T47D (cell line): ENCODE measurements at regions not wholly inside any gene's neighbourhood (a gene's known extent, or its start where the extent isn't known, plus 50 kb on each side); places are given as distances from the start of the nearest gene placed in this dataset.
"Not testable (repeated sequence)": the region's sequence is repeated elsewhere in the genome, so short reads cannot be mapped to it uniquely, and the experiment has no call there.

Source experiments
- DNase-seq, 2 experiments: peaks; one replicate each; pipeline versions ENCODE4 v3.0.0 to v3.0.0-alpha.2; 2011 to 2012; ENCODE audit warnings: low read depth in 1 of 2, low spot score in 1 of 2
- JUND ChIP-seq: IDR thresholded peaks from 2 replicates; pipeline ENCODE4 v1.6.1; 2012; ENCODE audit warnings: low read depth
- in situ Hi-C: cut with HindIII; loops from 2 replicates; pipeline ENCODE4 v1.10.0; 2016; ENCODE audit warnings: low sequenced_read_pairs, low pct_unique_long_range_greater_than_20kb

DNA sequence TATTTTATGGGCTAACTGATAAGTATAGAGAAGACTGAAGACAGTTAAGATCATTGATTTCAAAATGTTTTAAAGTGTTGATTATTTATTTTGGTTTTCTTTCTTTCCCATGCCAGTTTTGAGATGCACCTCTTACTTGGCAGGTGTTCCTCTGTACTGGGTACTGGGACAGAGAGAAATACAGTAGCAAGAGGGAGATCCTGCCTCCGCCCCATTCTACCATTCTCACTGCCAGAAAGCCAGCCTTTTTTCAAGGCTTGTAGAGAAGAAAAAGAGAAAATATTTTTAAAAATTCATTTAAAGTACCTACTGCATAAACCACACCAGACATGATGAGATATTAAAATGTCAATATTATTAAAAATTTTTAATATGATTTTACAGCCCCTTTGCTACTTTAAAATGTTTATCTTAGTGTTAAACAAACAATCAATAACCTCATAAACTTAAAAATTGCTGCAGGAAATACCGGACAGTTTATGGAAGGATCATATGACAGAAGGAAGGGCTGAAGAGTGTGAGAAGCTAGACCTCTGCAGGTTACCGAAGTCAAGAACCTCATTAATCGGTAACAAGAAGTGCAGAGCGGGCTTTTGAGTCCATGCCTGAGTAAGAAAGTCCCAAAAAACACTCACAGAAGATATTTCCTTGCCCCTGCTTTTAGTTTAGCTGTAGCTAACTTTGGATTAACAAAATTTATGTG lies 117.8 kb upstream of the ESR1 start:
- peak in 1 of 2 experiments; percentile 82 for DNase-seq
- in situ Hi-C loops: no loop called here
- peak; percentile 59; the same call in 1 of the 2 replicates for TF ChIP-seq JUND

GRCh38 chr6:151690303-151690702 lies 117.2 kb upstream of the ESR1 start:
- peak in 1 of 2 experiments; percentile 60 for DNase-seq
- in situ Hi-C loops: no loop called here

DNA sequence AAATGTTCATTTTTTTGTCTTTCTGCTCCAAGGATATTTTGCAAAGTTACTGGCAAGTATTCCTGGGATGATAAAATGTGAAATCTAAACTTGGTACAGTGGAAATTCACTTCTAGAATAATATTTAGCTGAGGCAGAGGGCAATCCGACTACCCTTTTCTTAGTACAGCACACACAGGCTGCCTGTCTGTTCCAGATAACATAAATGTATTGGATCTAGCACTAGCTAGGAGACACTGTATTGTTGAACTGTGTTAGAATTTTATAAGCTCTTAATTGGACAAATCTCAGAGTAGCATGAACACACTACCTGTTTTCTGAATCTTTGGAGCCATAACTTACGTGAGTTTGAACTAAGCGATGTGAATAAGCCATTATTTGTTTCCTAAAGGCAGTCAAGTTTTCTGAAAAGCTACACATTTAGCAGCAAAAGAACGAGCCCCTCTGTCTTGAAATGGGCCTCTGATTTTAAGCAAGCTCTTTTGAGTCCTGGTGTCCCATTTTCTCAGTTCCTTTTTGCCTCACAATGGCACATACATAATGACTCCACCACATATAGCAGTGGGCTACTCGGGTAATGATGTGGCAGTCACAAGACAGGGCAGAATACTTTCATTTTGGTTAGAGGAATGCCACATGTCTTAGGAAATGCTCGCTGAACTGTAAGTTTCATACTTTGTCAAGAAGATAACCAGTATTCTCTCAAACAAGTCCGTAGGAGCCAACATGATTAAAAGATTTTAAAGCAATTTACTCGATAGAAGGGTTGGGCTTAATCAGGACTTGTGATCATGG lies 116.5 kb upstream of the ESR1 start:
- in situ Hi-C loops: no loop called here
- peak in 1 of 2 experiments; percentile 61 for DNase-seq
- no peak for TF ChIP-seq JUND

More at GRCh38 chr6:151690303-151690702, 117.2 kb upstream of the ESR1 start:
- TF ChIP-seq JUND: no peak

- DNase-seq: no peak
- in situ Hi-C loops: no loop called here
- no peak for TF ChIP-seq JUND
These were observed 115.3 kb upstream of the ESR1 start for GRCh38 chr6:151692216-151692615.

- in situ Hi-C loops: no loop called here
- TF ChIP-seq JUND: no peak
These were observed 114.1 kb upstream of the ESR1 start for GRCh38 chr6:151693366-151693765.

GRCh38 chr6:151695156-151695555 lies 112.3 kb upstream of the ESR1 start:
- in situ Hi-C loops: no loop called here
- no peak for TF ChIP-seq JUND
- DNase-seq: no peak

More at GRCh38 chr6:151693366-151693765, 114.1 kb upstream of the ESR1 start:
- no peak for DNase-seq

DNA sequence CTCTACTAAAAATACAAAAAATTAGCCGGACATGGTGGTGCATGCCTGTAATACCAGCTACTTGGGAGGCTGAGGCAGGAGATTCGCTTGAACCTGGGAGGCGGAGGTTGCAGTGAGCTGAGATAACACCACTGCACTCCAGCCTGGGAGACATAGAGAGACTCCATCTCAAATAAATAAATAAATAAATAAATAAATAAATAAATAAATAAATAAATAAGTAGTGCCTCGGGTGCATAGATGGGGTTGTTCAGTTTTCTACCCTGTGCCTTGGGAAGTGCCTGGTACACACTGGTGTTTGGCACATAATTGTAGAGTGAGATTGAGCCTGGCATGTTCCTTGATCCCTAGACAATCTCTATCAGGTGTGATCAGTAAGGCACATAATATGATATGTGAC lies 111.2 kb upstream of the ESR1 start:
- DNase-seq, in situ Hi-C loops: not testable (repeated sequence)

- no peak for DNase-seq
- TF ChIP-seq JUND: no peak
- in situ Hi-C loops: no loop called here
These were observed 108.4 kb upstream of the ESR1 start for GRCh38 chr6:151698931-151699700.

- TF ChIP-seq JUND: no peak
- DNase-seq: no peak
- in situ Hi-C loops: no loop called here
These were observed 107.8 kb upstream of the ESR1 start for GRCh38 chr6:151699719-151700118.

DNA sequence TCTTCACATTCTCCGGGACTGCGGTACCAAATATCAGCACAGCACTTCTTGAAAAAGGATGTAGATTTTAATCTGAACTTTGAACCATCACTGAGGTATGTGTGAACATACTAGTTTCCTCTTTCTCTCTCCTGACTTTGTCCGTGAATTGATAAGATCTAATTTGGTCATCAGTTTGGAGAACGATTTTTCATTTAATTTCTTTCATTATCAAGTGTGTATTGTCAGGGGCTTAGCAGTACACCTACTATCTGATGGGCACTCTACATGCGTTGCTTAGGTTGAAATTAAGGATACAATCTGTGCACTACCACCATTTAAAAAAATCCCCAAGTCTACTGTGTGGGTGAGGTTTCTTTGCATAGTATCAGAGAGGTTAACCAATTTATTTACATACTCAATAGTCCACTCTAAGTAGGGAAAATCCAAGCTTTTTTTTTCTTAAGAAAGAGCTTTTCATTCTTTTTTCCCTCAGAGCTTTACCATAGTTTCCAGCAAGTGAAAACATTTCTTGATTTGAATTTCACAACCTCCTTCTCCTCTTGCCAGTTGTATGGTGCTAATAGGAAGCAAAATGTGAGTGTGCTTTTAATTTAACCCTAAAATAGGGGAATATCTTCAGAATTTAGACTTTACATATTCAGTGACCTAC lies 105.4 kb upstream of the ESR1 start:
- peak in 1 of 2 experiments; percentile 54 for DNase-seq
- peak; percentile 33; the same call in 1 of the 2 replicates for TF ChIP-seq JUND
- in situ Hi-C loops: no loop called here

- DNase-seq: no peak
- TF ChIP-seq JUND: no peak
- in situ Hi-C loops: no loop called here
These were observed 104.4 kb upstream of the ESR1 start for GRCh38 chr6:151702851-151703658.
